GM23338 (cell line): ENCODE measurements at regions not wholly inside any gene's neighbourhood (a gene's known extent, or its start where the extent isn't known, plus 50 kb on each side); places are given as distances from the start of the nearest gene placed in this dataset.
A peak's percentile ranks its signal among the peaks of the same experiment; 100 is the strongest.

ENCODE experiments used
- ATAC-seq: fragments of 200-7000 bp; cut with Tn5 transposase; 3 replicates; pipeline ENCODE4 v1.9.1; 2020
- DNase-seq: peaks from one replicate; pipeline ENCODE4 v3.0.0-alpha.2; 2015; ENCODE audit warnings: low spot score
- H2AFZ ChIP-seq: fragments of 200-600 bp; sonication (generic); 2 replicates; pipeline ENCODE4 v1.8.0; 2016; ENCODE audit warnings: antibody characterized with exemption, mild to moderate bottlenecking, moderate library complexity
- H3F3A ChIP-seq: fragments of 200-600 bp; sonication (generic); replicated peaks from 2 replicates; pipeline ENCODE4 v1.8.0; 2017; ENCODE audit warnings: antibody characterized with exemption, mixed run types, low read depth
- H3K27ac ChIP-seq: fragments of 200-600 bp; sonication (generic); 2 replicates; pipeline ENCODE4 v1.6.1; 2016; ENCODE audit warnings: low read depth
- H3K27me3 ChIP-seq: fragments of 200-600 bp; sonication (generic); 2 replicates; pipeline ENCODE4 v1.8.0; 2016; ENCODE audit warnings: mild to moderate bottlenecking, mixed run types, moderate library complexity; ENCODE audit not compliant: insufficient read depth
- H3K36me3 ChIP-seq: fragments of 200-600 bp; sonication (generic); 2 replicates; pipeline ENCODE4 v1.8.0; 2016; ENCODE audit warnings: mild to moderate bottlenecking; ENCODE audit not compliant: insufficient read depth
- H3K4me1 ChIP-seq: fragments of 200-600 bp; sonication (generic); 2 replicates; pipeline ENCODE4 v1.8.0; 2016; ENCODE audit warnings: mild to moderate bottlenecking, moderate library complexity; ENCODE audit not compliant: insufficient read depth
- H3K4me2 ChIP-seq: fragments of 200-600 bp; sonication (generic); 2 replicates; pipeline ENCODE4 v1.7.1; 2017; ENCODE audit warnings: mixed run types
- H3K4me3 ChIP-seq: fragments of 200-600 bp; sonication (generic); 2 replicates; pipeline ENCODE4 v1.6.1; 2016; ENCODE audit warnings: mixed run types
- H3K79me2 ChIP-seq: fragments of 200-600 bp; sonication (generic); replicated peaks from 2 replicates; pipeline ENCODE4 v1.8.0; 2017; ENCODE audit warnings: mild to moderate bottlenecking; ENCODE audit not compliant: insufficient read depth
- H3K9me2 ChIP-seq: fragments of 200-600 bp; sonication (generic); 2 replicates; pipeline ENCODE4 v1.8.0; 2017; ENCODE audit not compliant: insufficient read depth
- H4K20me1 ChIP-seq: fragments of 200-600 bp; sonication (generic); replicated peaks from 2 replicates; pipeline ENCODE4 v1.8.0; 2017; ENCODE audit warnings: mild to moderate bottlenecking; ENCODE audit not compliant: insufficient read depth
- H3K27ac Mint-ChIP-seq: 2 replicates; pipeline ENCODE4 v1.8.0; 2020; ENCODE audit warnings: inconsistent platforms, mild to moderate bottlenecking, moderate library complexity, mixed read lengths
- H3K27me3 Mint-ChIP-seq: 3 replicates; pipeline ENCODE4 v1.8.0; 2022; ENCODE audit warnings: low read depth, mild to moderate bottlenecking, moderate library complexity, mixed read lengths, inconsistent platforms; ENCODE audit not compliant: insufficient read depth, poor library complexity
- H3K36me3 Mint-ChIP-seq: 3 replicates; pipeline ENCODE4 v1.8.0; 2021; ENCODE audit warnings: low read depth, mild to moderate bottlenecking, inconsistent platforms, moderate library complexity, mixed read lengths
- H3K4me1 Mint-ChIP-seq: 3 replicates; pipeline ENCODE4 v1.8.0; 2020; ENCODE audit warnings: mild to moderate bottlenecking, inconsistent platforms, mixed read lengths
- H3K4me3 Mint-ChIP-seq: 3 replicates; pipeline ENCODE4 v1.8.0; 2021; ENCODE audit warnings: moderate library complexity, mild to moderate bottlenecking, inconsistent platforms, mixed read lengths
- H3K9me3 Mint-ChIP-seq: 3 replicates; pipeline ENCODE4 v1.8.0; 2020; ENCODE audit warnings: moderate library complexity, mild to moderate bottlenecking, inconsistent platforms, mixed read lengths
- CREB1 ChIP-seq: fragments of 250-450 bp; sonication (Bioruptor Pico); IDR thresholded peaks from 2 replicates; pipeline ENCODE4 v1.5.0; 2020; ENCODE audit warnings: low read depth, mild to moderate bottlenecking, moderate library complexity
- CTCF ChIP-seq, 2 experiments: fragments of 200-600 bp in 1 of 2; sonication (generic) in 1 of 2; conservative IDR thresholded peaks; 2 replicates each; pipeline versions ENCODE4 v1.5.1 to v1.6.1; 2016 to 2017; ENCODE audit warnings: antibody characterized with exemption in 2 of 2, low read depth in 2 of 2, mild to moderate bottlenecking in 2 of 2, moderate library complexity in 1 of 2
- ETS1 ChIP-seq: IDR thresholded peaks from 2 replicates; pipeline ENCODE4 v1.6.1; 2016; ENCODE audit warnings: antibody characterized with exemption
- EZH2phosphoT487 ChIP-seq: fragments of 200-600 bp; sonication (generic); IDR thresholded peaks from one replicate; pipeline ENCODE4 v1.8.1; 2018; ENCODE audit warnings: antibody characterized with exemption; ENCODE audit not compliant: unreplicated experiment
- JUNB ChIP-seq: IDR thresholded peaks from one replicate; pipeline ENCODE4 v1.6.1; 2016; ENCODE audit warnings: antibody characterized with exemption; ENCODE audit not compliant: unreplicated experiment
- NANOG ChIP-seq: IDR thresholded peaks from 2 replicates; pipeline ENCODE4 v1.6.1; 2016; ENCODE audit warnings: antibody characterized with exemption, borderline replicate concordance
- POLR2AphosphoS5 ChIP-seq: IDR thresholded peaks from 2 replicates; pipeline ENCODE4 v1.6.1; 2016; ENCODE audit warnings: antibody characterized with exemption, low read depth
- STAT1 ChIP-seq: IDR thresholded peaks from one replicate; pipeline ENCODE4 v1.6.1; 2016; ENCODE audit warnings: antibody characterized with exemption; ENCODE audit not compliant: unreplicated experiment
- ZNF114 ChIP-seq: fragments of 250-450 bp; sonication (Bioruptor Pico); IDR thresholded peaks from 2 replicates; pipeline ENCODE4 v1.5.0; 2020; ENCODE audit warnings: mild to moderate bottlenecking, moderate library complexity
- ZNF331 ChIP-seq: fragments of 250-450 bp; sonication (Bioruptor Pico); IDR thresholded peaks from 2 replicates; pipeline ENCODE4 v1.5.0; 2020; ENCODE audit warnings: low read depth, mild to moderate bottlenecking, moderate library complexity
- ZNF462 ChIP-seq: fragments of 250-450 bp; sonication (Bioruptor Pico); IDR thresholded peaks from 2 replicates; pipeline ENCODE4 v1.5.0; 2020; ENCODE audit warnings: mild to moderate bottlenecking, moderate library complexity

- no peak overlapping the region for H3K4me3 Mint-ChIP-seq
- no peaks in the 10 kb centered on the region for H3K9me2 ChIP-seq
- no peak overlapping the region for H2AFZ ChIP-seq
- H3F3A ChIP-seq: no peaks in the 10 kb centered on the region
- no peaks in the 10 kb centered on the region for H3K36me3 Mint-ChIP-seq
- peaks cover 19% of the 10 kb centered on the region for H3K4me1 ChIP-seq
- no peak overlapping the region for H3K4me3 ChIP-seq
- TF ChIP-seq CTCF (conservative IDR thresholded peaks at IDR 0.05; ENCODE audit: low read depth in 2 of 2) (peak; percentile 81 to 94), ETS1 (no peak)
- no peaks in the 10 kb centered on the region for H3K9me3 Mint-ChIP-seq
- H3K4me1 Mint-ChIP-seq: peaks cover 36% of the 10 kb centered on the region
- H3K27ac ChIP-seq: no peak overlapping the region
- peaks cover 9% of the 10 kb centered on the region for H3K27me3 Mint-ChIP-seq
- H4K20me1 ChIP-seq: no peaks in the 10 kb centered on the region
- H3K27ac Mint-ChIP-seq: no peak overlapping the region
- no peak overlapping the region for H3K4me2 ChIP-seq
- peak; percentile 58 for ATAC-seq
- DNase-seq: peak; percentile 79
- no peaks in the 10 kb centered on the region for H3K36me3 ChIP-seq
- no peaks in the 10 kb centered on the region for H3K79me2 ChIP-seq
- no peaks in the 10 kb centered on the region for H3K27me3 ChIP-seq
Observed at GRCh38 chr6:53728570-53729194, 63.1 kb upstream of the KLHL31 start.

- Mint-ChIP-seq H3K9me3 (no peaks in the 10 kb centered on the region), H3K27me3 (peaks cover 9% of the 10 kb centered on the region), H3K4me1 (peaks cover 40% of the 10 kb centered on the region), H3K4me3 (no peak overlapping the region), H3K36me3 (no peaks in the 10 kb centered on the region), H3K27ac (no peak overlapping the region)
- no peaks in the 10 kb centered on the region for H3K79me2 ChIP-seq
- no peaks in the 10 kb centered on the region for H4K20me1 ChIP-seq
- H3K9me2 ChIP-seq: no peaks in the 10 kb centered on the region
- H3K4me2 ChIP-seq: no peak overlapping the region
- ATAC-seq (no peak), DNase-seq (no peak)
- H2AFZ ChIP-seq: no peak overlapping the region
- H3K36me3 ChIP-seq: no peaks in the 10 kb centered on the region
- no peak overlapping the region for H3K4me3 ChIP-seq
- H3F3A ChIP-seq: no peaks in the 10 kb centered on the region
- peaks cover 22% of the 10 kb centered on the region for H3K4me1 ChIP-seq
- H3K27me3 ChIP-seq: no peaks in the 10 kb centered on the region
- no peak overlapping the region for H3K27ac ChIP-seq
- TF ChIP-seq POLR2AphosphoS5 (no peak), STAT1 (no peak), CREB1 (CRISPR knock-in tag) (no peak), EZH2phosphoT487 (no peak), ZNF114 (CRISPR knock-in tag) (no peak), NANOG (no peak), CTCF (conservative IDR thresholded peaks at IDR 0.05; ENCODE audit: low read depth in 2 of 2) (no peak), ZNF462 (CRISPR knock-in tag) (no peak), ZNF331 (CRISPR knock-in tag) (no peak), JUNB (no peak)
Observed at GRCh38 chr6:53727748-53728147, 62.2 kb upstream of the KLHL31 start.
